Spleen (tissue), 7 donors: ENCODE measurements at regions not wholly inside any gene's neighbourhood (a gene's known extent, or its start where the extent isn't known, plus 50 kb on each side); places are given as distances from the start of the nearest gene placed in this dataset.

Experiments
- CTCF ChIP-seq, 11 experiments: fragments of 200-600 bp in 7 of 11; fragments of 450-650 bp in 4 of 11; sonication (generic) in 4 of 11; IDR thresholded peaks in 8 of 11; conservative IDR thresholded peaks in 3 of 11; 1 replicate in 7 of 11; 2 replicates in 4 of 11; pipeline versions ENCODE4 v1.4.0 to v1.8.0; 2016 to 2021; ENCODE audit warnings: antibody characterized with exemption in 11 of 11, inconsistent platforms in 4 of 11, mild to moderate bottlenecking in 1 of 11
- POLR2A ChIP-seq, 3 donors: fragments of 450-650 bp; IDR thresholded peaks; one replicate each; pipeline ENCODE4 v1.5.1; 2017; ENCODE audit warnings: antibody characterized with exemption in 3 of 3, mild to moderate bottlenecking in 1 of 3
- donor health status: DM: no; HTN: no; CAD: no; lungs with moderate emphysema.
- donor health status: DM: no; HTN: no; CAD: no.
- donor health status: DM: no; HTN: no; CAD: no.

GRCh38 chr12:116628450-116628793, 69.2 kb downstream of the MAP1LC3B2 start:
- TF ChIP-seq POLR2A (IDR thresholded peaks at IDR 0.05): no peak
- no peak for TF ChIP-seq CTCF (IDR thresholded peaks at IDR 0.05 in 8 of 11, conservative IDR thresholded peaks at IDR 0.05 in 3 of 11)
